K562 (cell line): ENCODE measurements at regions not wholly inside any gene's neighbourhood (a gene's known extent, or its start where the extent isn't known, plus 50 kb on each side); places are given as distances from the start of the nearest gene placed in this dataset.
A peak's percentile ranks its signal among the peaks of the same experiment; 100 is the strongest.

Experiments
- ADNP ChIP-seq: fragments of 200-800 bp; sonication (Bioruptor generic); IDR thresholded peaks from 2 replicates; pipeline ENCODE4 v1.6.1; 2016; ENCODE audit warnings: missing genetic modification characterization, missing compliant biosample characterization
- CBFA2T2 ChIP-seq: fragments of 450-650 bp; conservative IDR thresholded peaks from 2 replicates; pipeline ENCODE4 v1.6.1; 2017; ENCODE audit warnings: mild to moderate bottlenecking
- CBFA2T3 ChIP-seq: fragments of 450-650 bp; IDR thresholded peaks from 2 replicates; pipeline ENCODE4 v1.6.1; 2017
- EHMT2 ChIP-seq: fragments of 450-650 bp; IDR thresholded peaks from 2 replicates; pipeline ENCODE4 v1.6.1; 2018; ENCODE audit warnings: antibody characterized with exemption
- ERF ChIP-seq: fragments of 450-650 bp; formaldehyde crosslinking; IDR thresholded peaks from 2 replicates; pipeline ENCODE4 v1.4.0; 2020; ENCODE audit warnings: mild to moderate bottlenecking, mixed read lengths
- ETV6 ChIP-seq, 3 experiments: fragments of 150-350 bp in 1 of 3; sonication (generic) in 1 of 3; formaldehyde crosslinking in 1 of 3; IDR thresholded peaks; 2 replicates each; pipeline versions ENCODE4 v1.6.1 to v1.8.0; 2014 to 2022; ENCODE audit warnings: borderline replicate concordance in 2 of 3, low read depth in 2 of 3, antibody characterized with exemption in 1 of 3, low read length in 1 of 3, mild to moderate bottlenecking in 1 of 3, missing genetic modification reagents in 1 of 3
- FOXK2 ChIP-seq, 2 experiments: fragments of 450-650 bp; IDR thresholded peaks in 1 of 2; conservative IDR thresholded peaks in 1 of 2; 2 replicates each; pipeline ENCODE4 v1.6.1; 2016; ENCODE audit warnings: low read depth in 2 of 2, mild to moderate bottlenecking in 1 of 2
- HDAC1 ChIP-seq, 2 experiments: fragments of 450-650 bp; IDR thresholded peaks; 2 replicates each; pipeline ENCODE4 v1.6.1; 2016 to 2017; ENCODE audit warnings: inconsistent platforms in 1 of 2, mild to moderate bottlenecking in 1 of 2, moderate library complexity in 1 of 2
- HNRNPK ChIP-seq: fragments of 200-400 bp; formaldehyde crosslinking; IDR thresholded peaks from one replicate; pipeline ENCODE4 v1.6.1; 2018; ENCODE audit warnings: mild to moderate bottlenecking, low read depth, low read length; ENCODE audit not compliant: poor library complexity, severe bottlenecking
- MED1 ChIP-seq: sonication (generic); formaldehyde crosslinking; IDR thresholded peaks from 2 replicates; pipeline ENCODE4 v1.8.1; 2023; ENCODE audit warnings: missing genetic modification reagents, borderline replicate concordance
- NCOA1 ChIP-seq: fragments of 450-650 bp; IDR thresholded peaks from 2 replicates; pipeline ENCODE4 v1.6.1; 2016; ENCODE audit warnings: low read depth
- NR2C1 ChIP-seq, 2 experiments: fragments of 450-650 bp; IDR thresholded peaks; 2 replicates each; pipeline ENCODE4 v1.6.1; 2017; ENCODE audit warnings: mild to moderate bottlenecking in 2 of 2, antibody characterized with exemption in 1 of 2, inconsistent platforms in 1 of 2, missing compliant biosample characterization in 1 of 2, missing genetic modification characterization in 1 of 2
- NR3C1 ChIP-seq: sonication (generic); formaldehyde crosslinking; IDR thresholded peaks from 2 replicates; pipeline ENCODE4 v1.8.1; 2022; ENCODE audit warnings: missing genetic modification reagents
- PPARD ChIP-seq: fragments of 250-450 bp; sonication (Bioruptor Pico); IDR thresholded peaks from 2 replicates; pipeline ENCODE4 v1.8.0; 2022; ENCODE audit warnings: inconsistent platforms, mild to moderate bottlenecking, moderate library complexity
- PTTG1 ChIP-seq: fragments of 450-650 bp; IDR thresholded peaks from 2 replicates; pipeline ENCODE4 v1.6.1; 2016; ENCODE audit warnings: low read depth, mild to moderate bottlenecking, missing genetic modification characterization, missing compliant biosample characterization
- RAD21 ChIP-seq, 2 experiments: fragments of 250-450 bp in 1 of 2; fragments of 450-650 bp in 1 of 2; sonication (Bioruptor Pico) in 1 of 2; formaldehyde crosslinking in 1 of 2; IDR thresholded peaks in 1 of 2; conservative IDR thresholded peaks in 1 of 2; 2 replicates each; pipeline versions ENCODE4 v1.4.0 to v1.8.0; 2020 to 2022; ENCODE audit warnings: mild to moderate bottlenecking in 2 of 2, moderate library complexity in 1 of 2
- RCOR1 ChIP-seq, 2 experiments: IDR thresholded peaks; 2 replicates each; pipeline ENCODE4 v1.6.1; 2012; ENCODE audit warnings: low read depth in 2 of 2, low read length in 2 of 2, borderline replicate concordance in 1 of 2, improper control_type of control experiment in 1 of 2
- SMC3 ChIP-seq: conservative IDR thresholded peaks from 2 replicates; pipeline ENCODE4 v1.6.1; 2011; ENCODE audit warnings: low read depth, low read length, improper control_type of control experiment; ENCODE audit not compliant: insufficient read depth
- TOE1 ChIP-seq, 2 experiments: fragments of 450-650 bp in 1 of 2; sonication (generic) in 1 of 2; formaldehyde crosslinking in 1 of 2; IDR thresholded peaks; 2 replicates each; pipeline versions ENCODE4 v1.7.1 to v1.8.0; 2016 to 2022; ENCODE audit warnings: borderline replicate concordance in 2 of 2, mild to moderate bottlenecking in 2 of 2, antibody characterized with exemption in 1 of 2, inconsistent platforms in 1 of 2, low read depth in 1 of 2, missing genetic modification reagents in 1 of 2, moderate library complexity in 1 of 2
- ZBTB7A ChIP-seq: IDR thresholded peaks from 2 replicates; pipeline ENCODE4 v1.6.1; 2011; ENCODE audit warnings: low read depth, mild to moderate bottlenecking, low read length, moderate library complexity, borderline replicate concordance; ENCODE audit not compliant: control insufficient read depth
- ZNF561 ChIP-seq: fragments of 450-650 bp; formaldehyde crosslinking; conservative IDR thresholded peaks from 2 replicates; pipeline ENCODE4 v1.4.0; 2020; ENCODE audit warnings: mild to moderate bottlenecking, moderate library complexity
- TF ChIP-seq, protein P1 (sequence below): fragments of 450-650 bp; IDR thresholded peaks from 2 replicates; pipeline ENCODE4 v1.6.1; 2014; ENCODE audit warnings: low read depth, mild to moderate bottlenecking, moderate library complexity, borderline replicate concordance
- TF ChIP-seq, protein P2 (sequence below): fragments of 250-450 bp; sonication (Bioruptor Pico); IDR thresholded peaks from 2 replicates; pipeline ENCODE4 v1.4.0; 2020; ENCODE audit warnings: mild to moderate bottlenecking, moderate library complexity, borderline replicate concordance

DNA sequence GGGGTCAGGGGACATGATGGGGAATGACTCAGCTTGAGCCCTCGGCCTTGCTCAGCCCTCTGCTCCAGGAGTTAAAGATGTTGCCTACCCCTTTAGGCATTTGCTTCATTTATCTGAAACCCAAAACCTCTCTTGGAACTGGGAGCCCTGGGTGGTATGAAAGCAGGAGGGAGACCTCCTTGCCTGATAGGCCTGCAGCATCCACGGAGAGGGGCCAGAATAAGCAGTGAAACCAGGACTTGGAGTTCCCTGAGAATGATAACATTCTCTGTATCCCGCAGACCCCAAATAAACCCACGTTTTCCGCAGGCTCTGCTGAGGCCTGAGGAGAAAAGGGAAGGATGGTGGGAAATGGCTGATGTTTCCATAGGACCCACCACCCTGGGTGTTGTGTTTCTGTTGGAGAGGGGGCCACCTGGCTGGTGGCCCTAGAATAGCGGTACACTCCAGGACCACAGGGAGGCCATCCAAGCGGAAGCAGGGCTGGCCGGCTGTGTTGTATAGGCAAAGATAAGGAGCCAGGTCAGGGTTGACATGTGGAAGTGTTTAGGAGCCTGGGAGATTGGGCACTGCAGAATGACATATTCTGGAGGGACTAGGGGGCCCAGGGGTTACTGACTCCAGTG is 77.4 kb downstream of the FOXD2 start (continued):
- TF ChIP-seq NR2C1 (IDR thresholded peaks at IDR 0.05): no peak
- TF ChIP-seq NR2C1 (tag; IDR thresholded peaks at IDR 0.05): peak; percentile 65
- no peak for TF ChIP-seq ETV6 (IDR thresholded peaks at IDR 0.05; ENCODE audit: borderline replicate concordance in 1 of 2, low read depth in 2 of 2, low read length in 1 of 2)
- no peak for TF ChIP-seq ETV6 (CRISPR knock-in tag; IDR thresholded peaks at IDR 0.05; ENCODE audit: borderline replicate concordance)
- TF ChIP-seq ZBTB7A: 0 out of 2 replicates have a peak, but pooled peaks have one; percentile 38
- TF ChIP-seq RCOR1 (IDR thresholded peaks at IDR 0.05; ENCODE audit: borderline replicate concordance in 1 of 2, low read depth in 2 of 2, low read length in 2 of 2): 0 out of 4 replicates have a peak, but pooled peaks of 1 of the 2 experiments have one; percentile 7
- no peak for TF ChIP-seq PPARD
- TF ChIP-seq, protein P1, sequence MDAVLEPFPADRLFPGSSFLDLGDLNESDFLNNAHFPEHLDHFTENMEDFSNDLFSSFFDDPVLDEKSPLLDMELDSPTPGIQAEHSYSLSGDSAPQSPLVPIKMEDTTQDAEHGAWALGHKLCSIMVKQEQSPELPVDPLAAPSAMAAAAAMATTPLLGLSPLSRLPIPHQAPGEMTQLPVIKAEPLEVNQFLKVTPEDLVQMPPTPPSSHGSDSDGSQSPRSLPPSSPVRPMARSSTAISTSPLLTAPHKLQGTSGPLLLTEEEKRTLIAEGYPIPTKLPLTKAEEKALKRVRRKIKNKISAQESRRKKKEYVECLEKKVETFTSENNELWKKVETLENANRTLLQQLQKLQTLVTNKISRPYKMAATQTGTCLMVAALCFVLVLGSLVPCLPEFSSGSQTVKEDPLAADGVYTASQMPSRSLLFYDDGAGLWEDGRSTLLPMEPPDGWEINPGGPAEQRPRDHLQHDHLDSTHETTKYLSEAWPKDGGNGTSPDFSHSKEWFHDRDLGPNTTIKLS: no peak
- no peak for TF ChIP-seq HNRNPK
- TF ChIP-seq HDAC1 (IDR thresholded peaks at IDR 0.05): no peak
- TF ChIP-seq EHMT2: no peak
- TF ChIP-seq RAD21 (CRISPR knock-in tag; conservative IDR thresholded peaks at IDR 0.05 in 1 of 2, IDR thresholded peaks at IDR 0.05 in 1 of 2): peak in 1 of 2 experiments; percentile 42; a peak in 2 of 4 replicates
- no peak for TF ChIP-seq CBFA2T2
- no peak for TF ChIP-seq ZNF561 (CRISPR knock-in tag)
- 0 out of 2 replicates have a peak, but pooled peaks have one; percentile 17 for TF ChIP-seq SMC3
- no peak for TF ChIP-seq NR3C1
- TF ChIP-seq ERF: no peak
- TF ChIP-seq FOXK2 (conservative IDR thresholded peaks at IDR 0.05 in 1 of 2, IDR thresholded peaks at IDR 0.05 in 1 of 2; ENCODE audit: low read depth in 2 of 2): peak; percentile 11 to 50; a peak in 2 of 4 replicates
- no peak for TF ChIP-seq MED1 (CRISPR knock-in tag)
- no peak for TF ChIP-seq NCOA1
- no peak for TF ChIP-seq PTTG1 (tag)
- no peak for TF ChIP-seq TOE1 (IDR thresholded peaks at IDR 0.05; ENCODE audit: borderline replicate concordance)
- TF ChIP-seq TOE1 (CRISPR knock-in tag; IDR thresholded peaks at IDR 0.05; ENCODE audit: borderline replicate concordance, low read depth): no peak
- TF ChIP-seq, protein P2, sequence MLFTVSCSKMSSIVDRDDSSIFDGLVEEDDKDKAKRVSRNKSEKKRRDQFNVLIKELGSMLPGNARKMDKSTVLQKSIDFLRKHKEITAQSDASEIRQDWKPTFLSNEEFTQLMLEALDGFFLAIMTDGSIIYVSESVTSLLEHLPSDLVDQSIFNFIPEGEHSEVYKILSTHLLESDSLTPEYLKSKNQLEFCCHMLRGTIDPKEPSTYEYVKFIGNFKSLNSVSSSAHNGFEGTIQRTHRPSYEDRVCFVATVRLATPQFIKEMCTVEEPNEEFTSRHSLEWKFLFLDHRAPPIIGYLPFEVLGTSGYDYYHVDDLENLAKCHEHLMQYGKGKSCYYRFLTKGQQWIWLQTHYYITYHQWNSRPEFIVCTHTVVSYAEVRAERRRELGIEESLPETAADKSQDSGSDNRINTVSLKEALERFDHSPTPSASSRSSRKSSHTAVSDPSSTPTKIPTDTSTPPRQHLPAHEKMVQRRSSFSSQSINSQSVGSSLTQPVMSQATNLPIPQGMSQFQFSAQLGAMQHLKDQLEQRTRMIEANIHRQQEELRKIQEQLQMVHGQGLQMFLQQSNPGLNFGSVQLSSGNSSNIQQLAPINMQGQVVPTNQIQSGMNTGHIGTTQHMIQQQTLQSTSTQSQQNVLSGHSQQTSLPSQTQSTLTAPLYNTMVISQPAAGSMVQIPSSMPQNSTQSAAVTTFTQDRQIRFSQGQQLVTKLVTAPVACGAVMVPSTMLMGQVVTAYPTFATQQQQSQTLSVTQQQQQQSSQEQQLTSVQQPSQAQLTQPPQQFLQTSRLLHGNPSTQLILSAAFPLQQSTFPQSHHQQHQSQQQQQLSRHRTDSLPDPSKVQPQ (CRISPR knock-in tag): no peak
- TF ChIP-seq CBFA2T3: peak; percentile 53
- TF ChIP-seq ADNP (tag): no peak
